B cell (primary cell): ENCODE measurements at regions not wholly inside any gene's neighbourhood (a gene's known extent, or its start where the extent isn't known, plus 50 kb on each side); places are given as distances from the start of the nearest gene placed in this dataset.

Experiments
- ATAC-seq: fragments of 200-7000 bp; cut with Tn5 transposase; one replicate; pipeline ENCODE4 v1.10.0; 2021; ENCODE audit warnings: low read depth, mild to moderate bottlenecking, moderate number of reproducible peaks, moderate library complexity
- CTCF ChIA-PET: fragments of 350-600 bp; sonication (Branson Sonifier 250); formaldehyde crosslinking; loops from one replicate; lab custom pipeline; 2021; ENCODE audit warnings: antibody characterized with exemption, inconsistent platforms; lab: Charles Lee
- POLR2A ChIA-PET: fragments of 350-600 bp; sonication (Branson Sonifier 250); formaldehyde crosslinking; loops from one replicate; lab custom pipeline; 2021; ENCODE audit warnings: antibody characterized with exemption; lab: Charles Lee
- DNase-seq: peaks from one replicate; pipeline ENCODE4 v3.0.0; 2013
- H2AFZ ChIP-seq: 2 replicates; pipeline ENCODE4 v1.6.1; 2012; ENCODE audit warnings: mild to moderate bottlenecking, low read depth, low read length; ENCODE audit not compliant: insufficient read depth, poor library complexity, severe bottlenecking
- H3K27ac ChIP-seq, 2 donors: 1 replicate in 1 of 2; 2 replicates in 1 of 2; pipeline ENCODE4 v1.5.1; 2012 to 2013; ENCODE audit warnings: low read length in 2 of 2, mild to moderate bottlenecking in 2 of 2, moderate library complexity in 1 of 2
- H3K27me3 ChIP-seq, 4 experiments: fragments of 200-600 bp in 1 of 4; sonication (generic) in 1 of 4; replicated peaks in 1 of 4; 1 replicate in 2 of 4; 2 replicates in 2 of 4; pipeline versions ENCODE4 v1.6.1 to v1.7.0; 2013 to 2016; ENCODE audit warnings: low read length in 3 of 4, mild to moderate bottlenecking in 2 of 4, mixed read lengths in 1 of 4, moderate library complexity in 1 of 4; ENCODE audit not compliant: insufficient read depth in 4 of 4, control insufficient read depth in 3 of 4; ENCODE audit errors: control extremely low read depth in 1 of 4
- H3K36me3 ChIP-seq, 2 experiments: replicated peaks in 1 of 2; 1 replicate in 1 of 2; 2 replicates in 1 of 2; pipeline versions ENCODE4 v1.6.1 to v1.7.1; 2013; ENCODE audit warnings: low read length in 1 of 2; ENCODE audit not compliant: insufficient read depth in 2 of 2, control insufficient read depth in 1 of 2; ENCODE audit errors: control extremely low read depth in 1 of 2, extremely low read depth in 1 of 2
- H3K4me1 ChIP-seq, 2 donors: fragments of 200-600 bp in 1 of 2; sonication (generic) in 1 of 2; 1 replicate in 1 of 2; 2 replicates in 1 of 2; pipeline versions ENCODE4 v1.5.1 to v1.6.1; 2013 to 2017; ENCODE audit warnings: low read length in 2 of 2; ENCODE audit not compliant: control insufficient read depth in 2 of 2, insufficient read depth in 2 of 2
- H3K4me2 ChIP-seq: replicated peaks from 2 replicates; pipeline ENCODE3; 2012; ENCODE audit warnings: mild to moderate bottlenecking, low read depth, low read length; ENCODE audit not compliant: poor library complexity, severe bottlenecking
- H3K4me3 ChIP-seq, 5 experiments: fragments of 200-600 bp in 1 of 5; sonication (generic) in 1 of 5; 1 replicate in 3 of 5; 2 replicates in 2 of 5; pipeline versions ENCODE4 v1.5.1 to v1.7.0; 2011 to 2016; ENCODE audit warnings: low read length in 4 of 5, mild to moderate bottlenecking in 4 of 5, low read depth in 2 of 5, control low read depth in 1 of 5, moderate library complexity in 1 of 5; ENCODE audit not compliant: insufficient read depth in 1 of 5; ENCODE audit errors: control extremely low read depth in 1 of 5, extremely low read depth in 1 of 5
- H3K79me2 ChIP-seq: fragments of 200-600 bp; sonication (generic); one replicate; pipeline ENCODE4 v1.6.0; 2016; ENCODE audit warnings: low read length; ENCODE audit not compliant: control insufficient read depth, insufficient read depth
- H3K9ac ChIP-seq: fragments of 200-600 bp; sonication (generic); 2 replicates; pipeline ENCODE4 v1.6.1; 2017; ENCODE audit warnings: mild to moderate bottlenecking, low read length, moderate library complexity
- H3K9me3 ChIP-seq, 3 donors: one replicate each; pipeline versions ENCODE4 v1.6.1 to v1.7.1; 2013; ENCODE audit warnings: low read length in 2 of 3; ENCODE audit not compliant: control insufficient read depth in 2 of 3, insufficient read depth in 1 of 3; ENCODE audit errors: control extremely low read depth in 1 of 3
- H4K20me1 ChIP-seq: 2 replicates; pipeline ENCODE4 v1.6.0; 2012; ENCODE audit warnings: mild to moderate bottlenecking, low read length; ENCODE audit not compliant: insufficient read depth, control insufficient read depth, poor library complexity, severe bottlenecking
- H3K27ac Mint-ChIP-seq: one replicate; pipeline ENCODE4 v1.8.0; 2021; ENCODE audit warnings: mixed read lengths
- H3K27me3 Mint-ChIP-seq: one replicate; pipeline ENCODE4 v1.8.0; 2021; ENCODE audit warnings: mixed read lengths
- H3K4me1 Mint-ChIP-seq: one replicate; pipeline ENCODE4 v1.8.0; 2021; ENCODE audit warnings: mixed read lengths
- H3K4me3 Mint-ChIP-seq: one replicate; pipeline ENCODE4 v1.8.0; 2021; ENCODE audit warnings: mixed read lengths
- H3K9me3 Mint-ChIP-seq: one replicate; pipeline ENCODE4 v1.8.0; 2022; ENCODE audit warnings: mixed read lengths; ENCODE audit not compliant: insufficient read depth
- CTCF ChIP-seq: fragments of 200-600 bp; IDR thresholded peaks from one replicate; pipeline ENCODE4 v1.8.0; 2022; ENCODE audit warnings: antibody characterized with exemption, mild to moderate bottlenecking
- EZH2 ChIP-seq: IDR thresholded peaks from 2 replicates; pipeline ENCODE4 v1.6.1; 2012; ENCODE audit warnings: borderline replicate concordance, low read depth, mild to moderate bottlenecking, moderate library complexity, low read length; ENCODE audit not compliant: insufficient read depth, poor library complexity, severe bottlenecking
- WGBS: methylation state at CpG from one replicate; pipeline ENCODE4 v1.1.5; 2013; ENCODE audit warnings: missing lambda C conversion rate; ENCODE audit not compliant: insufficient coverage; 5-methylcytosine and 5-hydroxymethylcytosine counted together
- intact Hi-C: fragments of 100-400 bp; cut with micrococcal nuclease; formaldehyde crosslinking; loops from one replicate; pipeline ENCODE4 v1.10.0; 2022

DNA sequence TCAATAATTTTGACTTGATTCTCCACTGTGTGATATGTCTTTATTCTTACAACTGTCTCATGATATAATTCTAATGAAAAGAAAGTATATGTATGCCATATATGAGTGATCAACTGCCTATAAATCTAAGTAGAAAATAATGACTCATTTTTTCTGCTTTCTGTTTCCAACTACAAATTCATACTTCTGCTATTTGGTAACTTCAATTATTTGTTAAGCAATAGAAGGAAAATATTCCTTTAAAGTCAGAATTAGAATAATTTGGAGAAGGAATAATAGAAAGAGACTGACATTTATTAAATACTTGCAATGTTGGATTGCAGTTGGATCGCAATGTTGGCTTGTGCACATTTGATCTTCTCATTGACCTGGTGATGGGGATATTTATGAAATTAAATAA is 204.2 kb upstream of the PACRGL start:
- H3K9me3 ChIP-seq, result no peaks in the 10 kb centered on the region
- H3K4me3 ChIP-seq, result no peak overlapping the region
- TF ChIP-seq CTCF (no peak), EZH2 (no peak)
- intact Hi-C loops, result no loop called here
- Mint-ChIP-seq H3K4me3 (no peak overlapping the region), H3K27me3 (no peaks in the 10 kb centered on the region), H3K9me3 (no peaks in the 10 kb centered on the region), H3K27ac (no peak overlapping the region), H3K4me1 (no peaks in the 10 kb centered on the region)
- H2AFZ ChIP-seq, result no peak overlapping the region
- H3K9ac ChIP-seq, result no peak overlapping the region
- no peaks in the 10 kb centered on the region for H4K20me1 ChIP-seq
- WGBS, result no CpG with 5 or more reads among the region's 1 CpG
- no peaks in the 10 kb centered on the region for H3K4me1 ChIP-seq
- ChIA-PET POLR2A (no interaction called here), CTCF (no interaction called here)
- H3K27ac ChIP-seq, result no peak overlapping the region
- ATAC-seq (no peak), DNase-seq (no peak)
- H3K4me2 ChIP-seq, result no peak overlapping the region
- no peaks in the 10 kb centered on the region for H3K27me3 ChIP-seq
- no peaks in the 10 kb centered on the region for H3K79me2 ChIP-seq
- no peaks in the 10 kb centered on the region for H3K36me3 ChIP-seq

DNA sequence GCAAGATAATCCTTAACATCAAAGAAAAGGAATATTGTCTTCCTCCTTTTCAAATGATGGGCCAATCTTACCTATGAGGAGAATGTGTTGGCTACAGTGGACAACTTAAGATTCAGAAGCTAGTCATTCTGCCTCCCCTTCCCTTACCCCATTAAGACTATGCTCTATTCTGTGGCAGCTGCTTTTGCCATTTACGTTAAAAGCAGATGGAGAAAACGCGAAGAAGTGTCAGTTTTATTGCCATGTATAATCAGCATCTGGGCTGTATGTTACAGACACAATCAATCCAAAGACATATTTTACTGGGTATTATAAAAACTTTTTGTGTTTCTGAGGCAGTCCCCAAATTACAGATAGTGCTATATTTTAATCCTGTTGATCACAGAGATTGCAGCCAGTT is 196.1 kb upstream of the PACRGL start:
- DNase-seq (no peak), ATAC-seq (no peak)
- Mint-ChIP-seq H3K27ac (no peak overlapping the region), H3K4me1 (no peaks in the 10 kb centered on the region), H3K27me3 (no peaks in the 10 kb centered on the region), H3K4me3 (no peak overlapping the region), H3K9me3 (no peaks in the 10 kb centered on the region)
- Histone ChIP-seq H3K36me3 (no peaks in the 10 kb centered on the region), H2AFZ (no peak overlapping the region), H3K4me1 (no peaks in the 10 kb centered on the region), H3K27me3 (no peaks in the 10 kb centered on the region), H3K27ac (no peak overlapping the region), H3K79me2 (no peaks in the 10 kb centered on the region), H3K9ac (no peak overlapping the region), H4K20me1 (no peaks in the 10 kb centered on the region), H3K4me2 (no peak overlapping the region), H3K9me3 (no peaks in the 10 kb centered on the region), H3K4me3 (no peak overlapping the region)
- no CpG with 5 or more reads among the region's 3 CpGs for WGBS
- no peak for TF ChIP-seq CTCF
- TF ChIP-seq EZH2, result no peak
- ChIA-PET POLR2A (no interaction called here), CTCF (no interaction called here)
- intact Hi-C loops, result no loop called here
